ENCODE measurements at regions not wholly inside any gene's neighbourhood (a gene's known extent, or its start where the extent isn't known, plus 50 kb on each side); places are given as distances from the start of the nearest gene placed in this dataset.

DNA sequence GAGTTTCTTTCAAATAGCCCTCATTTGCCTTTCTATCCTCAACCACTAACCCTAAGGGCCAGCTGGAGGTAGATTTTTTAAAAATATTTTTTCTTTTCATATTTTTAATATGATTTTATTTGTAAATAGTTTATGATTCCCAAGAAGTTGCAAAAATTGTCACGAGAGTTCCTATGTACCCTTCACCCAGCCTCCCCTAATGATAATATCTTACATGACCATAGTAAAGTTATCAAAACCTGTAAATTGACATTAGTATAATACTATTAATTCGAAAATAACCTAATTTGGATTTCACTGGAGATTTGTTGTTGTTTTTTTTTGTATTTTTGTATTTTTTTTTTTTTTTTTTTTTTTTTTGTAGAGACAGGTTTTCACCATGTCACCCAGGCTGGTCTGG is 495.5 kb downstream of the MIAT start:
- DNase-seq: no peak

DNA sequence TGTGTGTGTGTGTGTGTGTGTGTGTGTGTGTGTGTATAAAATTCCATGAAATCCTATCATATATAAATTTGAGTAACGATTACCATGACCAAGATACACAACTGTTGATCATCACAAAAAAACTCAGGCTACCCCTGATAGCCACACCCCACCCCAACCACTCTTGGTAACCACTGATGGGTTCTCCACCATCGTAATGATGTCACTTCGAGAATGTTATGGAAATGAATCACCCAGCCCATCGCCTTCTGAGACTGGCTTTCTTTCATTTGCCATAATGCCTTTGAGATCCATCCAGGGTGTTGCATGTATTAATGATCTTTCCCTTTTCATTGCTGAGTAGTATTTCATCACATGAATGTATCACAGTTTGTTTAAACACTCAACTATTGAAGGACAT is 496.0 kb downstream of the MIAT start:
- peak; percentile 31 for DNase-seq

DNA sequence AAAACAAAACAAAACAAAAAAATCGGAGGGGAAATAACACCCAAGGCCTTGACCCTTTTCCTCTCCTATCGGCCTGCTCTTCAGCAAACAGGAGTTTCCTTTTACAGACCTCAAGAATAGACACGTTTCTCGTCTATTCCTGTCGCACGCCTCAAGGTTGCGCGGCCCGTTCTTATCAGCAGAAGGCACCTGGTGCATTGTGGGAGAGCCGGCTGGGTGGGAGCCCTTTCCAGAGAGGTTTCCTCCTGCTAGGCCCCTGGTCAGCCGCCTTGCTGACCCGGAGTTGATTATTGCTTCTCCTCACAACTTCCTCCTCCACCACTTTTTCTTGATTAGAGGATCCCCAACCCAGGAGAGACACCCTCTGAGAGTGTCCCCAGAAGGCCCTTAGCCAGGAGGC is 497.3 kb downstream of the MIAT start:
- DNase-seq: no peak

DNA sequence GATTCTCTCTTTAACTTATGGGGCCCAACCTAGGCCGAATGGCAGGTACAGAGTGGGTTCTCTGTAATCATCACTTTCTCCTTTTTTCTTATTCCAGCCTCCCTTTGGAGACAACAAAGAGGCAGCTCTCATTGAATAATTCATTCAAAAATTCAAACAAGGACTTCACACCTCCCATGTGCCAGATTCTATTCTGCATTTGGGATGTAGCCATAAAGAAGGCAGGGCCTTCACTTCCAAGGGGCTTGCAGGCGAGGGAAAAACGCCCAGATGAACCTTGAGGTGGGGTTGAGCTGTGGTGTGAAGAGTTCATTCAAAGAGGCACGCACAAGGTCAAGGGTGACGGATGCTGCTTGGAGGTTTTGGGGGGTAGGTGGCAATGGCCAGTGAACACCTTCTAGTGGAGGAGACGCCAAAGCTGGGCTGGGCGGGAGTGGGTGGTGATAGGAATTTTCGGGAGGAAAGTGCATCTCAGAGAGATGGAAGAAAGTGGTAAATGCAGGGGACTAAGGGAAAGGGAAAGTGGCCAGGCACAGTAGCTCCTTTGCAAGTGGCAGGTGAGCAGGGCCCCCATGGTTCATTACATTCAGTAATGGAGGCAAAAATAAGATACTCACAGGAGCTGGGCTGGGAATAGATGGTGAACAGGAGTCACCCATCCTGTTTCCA is 499.6 kb downstream of the MIAT start:
- DNase-seq: no peak

DNA sequence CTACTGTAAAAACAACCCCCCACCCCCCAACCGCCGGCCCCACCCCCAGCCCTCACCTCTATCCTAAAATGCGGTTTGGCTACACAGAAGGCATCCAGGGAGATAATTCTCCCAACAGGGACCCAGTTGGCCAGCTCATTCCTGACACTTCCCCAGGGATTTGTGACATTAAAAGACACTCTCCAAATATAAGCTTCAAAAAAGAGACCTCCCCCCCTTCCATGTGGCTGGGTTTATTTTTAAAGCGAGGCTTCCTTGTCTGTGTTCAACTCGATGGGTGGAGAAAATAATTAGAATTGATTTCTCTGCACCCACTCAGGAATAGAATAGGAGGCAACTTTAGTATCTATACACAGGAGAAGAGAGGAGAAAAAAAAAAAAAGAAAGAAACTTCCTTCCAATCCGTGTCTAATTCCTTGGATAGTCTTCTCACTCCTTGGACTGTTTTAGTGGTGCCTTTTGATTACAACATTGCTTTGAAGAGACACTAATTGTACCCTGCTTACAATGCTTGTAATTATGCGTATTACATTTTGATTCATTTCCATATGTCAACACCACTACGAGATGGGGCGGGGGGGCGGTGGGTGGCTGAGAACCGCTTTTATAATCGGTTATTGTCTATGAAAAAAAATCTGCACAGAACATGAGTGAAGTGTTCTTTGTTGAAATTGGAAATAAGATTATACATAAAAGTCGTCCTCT is 500.4 kb downstream of the MIAT start:
- DNase-seq: peak; percentile 31

DNA sequence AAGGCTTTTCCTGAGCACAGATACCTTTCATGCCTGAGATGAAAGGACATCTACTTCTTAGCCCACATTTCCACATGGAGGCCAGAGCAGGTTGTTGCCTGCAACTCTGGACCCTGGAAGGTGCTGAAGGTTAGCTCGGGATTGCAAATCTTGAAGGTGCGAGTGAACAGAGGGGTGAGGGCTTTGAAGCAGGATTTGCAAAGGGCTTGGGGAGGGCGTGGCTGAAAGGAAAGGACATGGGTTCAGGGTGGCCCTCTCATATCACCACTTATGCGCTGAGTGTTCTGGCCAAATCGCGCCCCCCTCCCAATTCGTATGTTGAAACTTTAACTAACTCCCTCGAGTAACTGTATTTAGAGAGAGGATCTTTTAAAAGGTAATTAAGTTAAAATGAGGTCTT is 501.6 kb downstream of the MIAT start:
- no peak for DNase-seq

DNA sequence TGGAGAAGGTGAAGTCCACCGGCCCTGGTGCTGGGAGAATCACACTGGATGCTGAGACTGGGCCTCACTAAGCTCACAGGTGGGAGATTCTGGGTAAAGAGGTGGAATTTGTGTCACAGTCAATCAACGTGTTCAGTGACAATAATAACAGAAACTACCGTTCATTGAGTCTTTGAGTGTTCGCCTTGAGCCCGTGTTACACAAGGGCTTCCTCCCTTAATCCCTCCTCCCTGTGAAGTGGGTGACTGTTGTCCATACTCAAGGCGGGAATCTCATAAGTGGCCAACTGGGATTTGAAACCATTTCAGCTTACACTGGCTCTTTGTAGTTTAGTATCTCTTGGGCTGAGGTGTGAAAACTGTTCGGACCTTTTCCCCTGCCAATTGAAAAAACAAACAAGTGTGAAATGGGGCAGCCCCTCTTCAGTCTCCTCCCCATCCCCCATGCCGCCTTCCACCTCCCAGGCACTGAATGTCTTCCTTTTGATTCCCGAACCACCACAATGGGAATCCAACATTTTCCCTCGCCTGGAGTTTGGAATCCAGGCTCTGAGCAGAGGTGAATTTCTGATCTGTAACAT is 502.4 kb downstream of the MIAT start:
- DNase-seq: no peak

DNA sequence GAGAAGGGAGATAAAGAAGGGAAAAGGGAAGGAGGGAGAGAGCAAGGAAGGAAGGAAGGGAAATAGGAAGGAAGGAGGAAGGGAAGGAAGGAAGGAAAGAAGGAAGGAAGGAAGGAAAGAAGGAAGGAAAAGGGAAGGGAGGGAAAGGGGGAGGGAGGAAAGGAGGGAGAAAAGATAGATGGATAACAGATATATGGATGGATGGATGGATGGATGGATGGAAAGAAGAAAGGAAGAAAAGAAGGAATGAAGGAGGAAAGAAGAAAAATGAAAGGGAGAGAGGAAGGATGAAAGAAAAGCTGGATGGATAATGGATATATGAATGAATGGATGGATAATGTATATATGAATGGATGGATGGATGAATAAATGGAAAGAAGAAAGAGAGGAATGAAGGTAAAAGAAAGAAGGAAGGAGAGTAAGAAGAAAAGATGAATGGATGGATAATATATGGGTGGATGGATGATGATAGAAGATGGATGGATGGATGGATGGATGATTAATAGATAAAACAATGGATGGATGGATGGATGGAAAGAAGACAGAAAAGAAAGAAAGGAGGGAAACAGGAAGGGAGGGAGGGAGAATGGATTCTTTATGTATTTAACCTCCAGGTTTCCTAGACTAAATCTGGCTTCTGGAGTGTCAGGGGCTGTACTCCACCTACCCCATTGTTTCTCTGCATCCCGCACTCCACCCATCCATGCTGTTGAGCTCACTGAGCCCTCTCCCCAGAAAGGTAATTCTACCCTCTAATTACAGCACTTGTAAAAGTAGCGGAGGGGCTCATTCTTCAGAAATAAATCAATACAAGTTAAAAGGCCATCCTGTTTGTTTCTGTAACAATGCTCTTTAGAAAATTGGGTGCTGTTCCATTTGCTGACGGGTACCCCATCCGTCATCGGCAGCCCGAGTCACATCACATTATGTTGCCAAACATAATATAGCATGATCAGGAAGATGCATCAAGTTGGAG is 506.1 kb downstream of the MIAT start:
- DNase-seq: no peak

DNA sequence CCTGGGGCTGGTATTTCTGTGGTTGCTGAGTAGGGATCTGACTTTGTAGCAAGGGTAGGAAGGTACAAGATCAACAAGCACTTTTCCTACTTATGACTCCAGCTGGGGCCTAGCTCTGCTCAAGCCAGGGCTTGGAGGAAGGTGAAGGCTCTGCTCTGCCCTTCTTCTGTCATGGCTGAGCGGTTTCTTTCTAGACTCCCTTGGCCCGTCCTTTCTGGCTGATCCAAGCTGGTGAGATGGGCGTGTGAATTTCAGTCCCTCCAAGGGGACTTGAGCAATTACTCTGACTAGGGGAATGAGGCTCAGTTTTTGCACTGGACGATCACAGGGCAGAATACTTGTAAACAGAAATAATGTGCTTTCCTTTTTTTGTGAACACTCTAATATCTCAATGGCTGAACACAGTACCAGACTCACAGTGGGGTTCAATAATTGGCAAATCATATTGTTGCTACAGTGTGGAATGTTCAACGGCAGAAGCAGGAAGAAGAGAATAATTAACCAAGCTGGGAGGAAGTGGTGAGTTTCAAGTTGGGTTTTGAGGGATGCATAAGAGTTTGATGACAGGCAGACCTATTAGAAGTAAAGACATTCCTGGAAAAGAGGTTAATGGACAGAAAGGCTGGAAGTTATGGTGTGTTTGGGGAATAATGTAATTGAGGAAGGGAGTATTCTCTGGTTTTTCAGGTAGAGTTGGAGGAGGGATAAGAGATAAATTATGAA is 507.6 kb downstream of the MIAT start:
- DNase-seq: no peak

DNA sequence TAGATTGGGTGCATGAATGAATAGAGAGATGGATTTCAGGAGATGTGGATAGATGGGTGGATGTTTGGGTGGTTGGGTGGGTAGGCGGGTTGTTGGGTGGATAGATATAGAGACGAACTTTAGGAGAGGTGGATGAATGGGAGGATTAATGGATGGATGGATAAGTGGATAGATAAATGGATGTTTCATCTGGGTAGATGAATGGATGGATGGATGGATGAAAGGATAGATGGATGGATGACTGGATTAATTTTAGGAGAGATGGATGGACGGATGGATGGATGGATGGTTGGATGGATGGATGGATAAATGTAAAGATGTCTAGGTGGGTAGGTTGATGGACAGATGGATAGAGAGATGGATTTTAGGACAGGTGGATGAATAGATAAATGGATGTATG is 511.3 kb downstream of the MIAT start:
- no peak for DNase-seq

DNA sequence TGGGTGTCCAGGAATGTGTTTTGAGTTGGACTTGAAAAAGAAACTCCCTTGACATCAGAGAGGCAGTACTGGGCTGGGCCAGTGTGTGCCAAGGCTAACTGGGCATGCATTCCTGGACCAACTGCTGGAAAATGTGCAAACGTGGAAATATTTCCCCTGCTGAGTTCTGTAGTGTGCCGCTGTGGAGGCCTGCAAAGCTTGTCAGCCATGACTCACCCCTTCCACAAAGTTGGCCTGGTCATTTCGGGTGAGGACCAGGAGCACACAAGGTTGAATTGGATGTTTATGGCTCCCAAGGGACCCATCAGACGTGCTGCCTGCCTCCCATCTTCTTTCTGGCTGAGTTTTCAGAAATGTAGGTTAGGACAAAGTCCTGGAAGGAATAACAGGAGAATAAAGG is 513.1 kb downstream of the MIAT start:
- DNase-seq: peak; percentile 99

DNA sequence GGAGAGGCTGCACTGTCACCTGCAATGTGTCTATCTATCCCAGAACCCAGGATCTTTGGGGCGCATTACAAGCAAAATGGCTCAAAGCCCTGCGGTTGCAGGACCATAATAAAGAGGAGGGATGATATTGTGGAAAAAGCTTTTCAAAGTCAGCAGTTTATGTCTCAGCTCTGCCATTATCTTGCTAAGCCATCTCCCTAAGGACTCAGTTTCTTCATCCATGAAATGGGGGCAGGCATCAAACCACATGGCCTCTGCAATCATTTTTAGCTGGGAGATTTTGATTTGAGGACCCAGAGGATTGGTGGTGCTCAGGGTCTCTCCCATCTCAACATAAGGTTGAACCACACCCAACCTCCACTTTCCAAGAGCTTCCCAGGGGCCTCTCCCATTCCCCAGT is 513.8 kb downstream of the MIAT start:
- no peak for DNase-seq

DNA sequence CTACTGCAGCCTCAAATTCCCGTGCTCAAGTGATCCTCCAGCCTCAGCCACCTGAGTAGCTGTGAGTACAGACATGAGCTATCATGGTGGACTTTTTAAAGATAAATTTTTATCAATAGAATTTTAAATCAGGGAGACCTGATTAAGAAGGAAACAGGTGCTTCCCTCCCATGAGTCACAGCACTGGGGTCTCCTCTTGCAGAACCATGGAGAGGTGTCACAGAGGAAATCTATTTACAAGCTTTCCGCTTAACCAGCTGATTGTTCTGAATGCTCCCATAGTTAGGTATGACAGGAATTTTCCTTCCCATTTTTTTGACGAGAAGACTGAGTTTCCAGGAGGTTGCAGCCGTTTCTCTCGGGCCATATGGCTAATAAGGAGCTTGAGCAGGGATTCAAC is 516.1 kb downstream of the MIAT start:
- no peak for DNase-seq

DNA sequence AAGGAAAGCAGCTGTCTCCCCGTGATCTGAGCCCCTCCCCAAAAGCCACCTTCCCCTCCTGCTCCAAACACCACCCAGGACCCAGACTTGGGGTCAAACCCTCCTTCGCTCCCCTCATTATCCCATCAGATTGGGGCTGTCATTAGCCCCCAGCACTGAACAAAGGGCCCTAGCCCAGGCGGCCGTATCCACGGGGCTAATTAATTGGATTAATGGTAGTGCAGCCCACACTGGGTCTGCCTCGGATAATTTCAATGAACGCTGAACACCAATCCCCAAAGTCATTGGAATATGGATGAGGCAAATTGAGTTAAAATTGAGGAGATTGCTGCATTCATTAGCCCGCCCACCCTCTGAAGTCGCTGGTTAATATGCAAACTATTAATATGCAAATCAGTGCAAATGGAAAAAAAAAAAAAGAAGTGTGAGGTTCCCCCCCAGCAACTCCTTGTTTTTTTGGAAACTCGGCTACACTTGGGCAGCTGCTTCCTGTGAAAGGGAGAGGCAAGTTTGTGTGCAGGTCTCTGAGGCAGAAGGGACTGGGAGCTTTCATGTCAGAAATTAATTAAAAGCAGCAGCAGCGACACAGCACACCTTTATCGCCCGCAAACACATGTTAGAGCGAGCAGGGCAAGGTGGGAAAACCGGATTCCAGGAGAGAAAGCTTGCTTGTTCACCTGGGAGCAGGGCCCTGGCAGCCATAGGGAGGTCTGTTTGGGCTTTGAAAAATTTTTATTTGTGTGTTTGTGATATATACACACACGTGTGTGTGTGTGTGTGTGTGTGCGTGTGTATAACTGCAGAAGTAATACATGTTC is 517.8 kb downstream of the MIAT start:
- DNase-seq: no peak

DNA sequence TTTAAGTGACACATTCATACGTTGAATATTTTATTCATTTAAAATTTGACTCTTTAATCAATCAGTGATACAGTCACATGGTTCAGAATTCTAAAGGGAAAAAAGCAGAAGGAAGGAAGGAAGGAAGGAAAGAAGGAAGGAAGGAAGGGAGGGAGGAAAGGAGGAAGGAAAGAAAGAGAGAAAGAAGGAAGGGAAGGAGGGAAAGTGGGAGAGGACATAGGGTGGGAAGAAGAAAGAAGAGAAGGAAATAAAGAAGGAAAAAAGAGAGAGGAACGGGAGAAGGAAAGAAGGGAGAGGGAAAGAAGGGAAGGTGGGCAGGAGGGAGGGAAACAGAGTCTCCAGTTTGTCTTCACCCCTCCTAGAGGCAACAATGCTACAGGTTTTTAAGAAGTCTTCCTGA is 518.6 kb downstream of the MIAT start:
- DNase-seq: no peak

DNA sequence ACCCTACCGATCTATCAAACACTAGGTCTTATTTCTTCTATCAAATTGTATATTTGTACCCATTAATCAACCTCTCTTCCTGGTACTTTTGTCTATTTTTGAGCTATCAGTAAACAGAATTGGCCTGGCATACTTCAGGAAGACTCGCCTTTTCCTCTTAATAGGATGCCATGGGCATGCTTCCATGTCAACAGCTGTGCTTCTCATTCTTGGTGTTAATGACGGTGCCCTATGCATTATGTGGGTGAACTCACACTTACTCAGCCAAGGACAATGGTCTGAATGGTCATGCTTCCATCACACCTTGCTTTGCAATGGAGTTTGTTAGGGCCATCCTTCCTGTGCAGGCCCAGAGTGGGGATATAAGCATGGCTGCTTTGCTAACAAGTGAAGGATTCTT is 521.8 kb downstream of the MIAT start:
- DNase-seq: no peak

DNA sequence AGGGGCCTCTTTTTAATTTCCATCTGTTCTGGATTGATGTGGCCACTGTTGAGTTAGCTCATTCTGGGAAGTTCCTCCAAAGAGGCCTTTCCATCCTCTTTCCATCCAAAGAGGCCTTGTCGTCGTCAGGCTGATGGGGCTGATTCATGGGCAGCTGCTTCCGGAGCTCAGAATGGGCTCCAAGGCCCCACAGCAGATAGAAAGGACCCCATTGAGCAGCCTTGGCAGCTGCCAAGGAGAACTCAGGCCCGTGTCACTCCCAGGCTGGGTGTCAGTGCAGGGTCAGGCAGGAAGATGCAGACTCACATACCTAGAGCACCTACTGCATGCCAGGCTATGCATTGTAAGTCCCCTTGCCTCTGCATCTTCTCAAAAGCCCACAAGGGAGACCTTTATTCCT is 524.1 kb downstream of the MIAT start:
- DNase-seq: no peak

DNA sequence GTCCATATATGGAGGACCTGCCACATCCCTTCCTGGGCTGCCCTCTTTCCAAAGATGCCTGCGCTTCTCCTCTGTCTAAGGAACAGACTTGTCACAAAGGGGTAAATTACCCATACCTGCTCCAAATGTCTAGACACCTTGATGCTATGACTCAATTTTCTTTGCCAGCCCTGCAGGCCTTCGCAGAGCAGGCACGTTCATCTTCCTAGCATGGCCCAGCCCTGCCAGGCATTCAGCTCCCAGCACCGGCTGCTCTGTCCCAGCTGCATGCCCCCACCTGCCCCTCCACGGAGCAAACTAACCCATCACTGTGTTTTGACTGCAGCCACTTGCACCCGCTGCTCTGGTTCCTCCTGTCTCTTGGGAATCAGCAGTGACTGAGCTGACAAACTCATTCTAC is 526.1 kb downstream of the MIAT start:
- no peak for DNase-seq

DNA sequence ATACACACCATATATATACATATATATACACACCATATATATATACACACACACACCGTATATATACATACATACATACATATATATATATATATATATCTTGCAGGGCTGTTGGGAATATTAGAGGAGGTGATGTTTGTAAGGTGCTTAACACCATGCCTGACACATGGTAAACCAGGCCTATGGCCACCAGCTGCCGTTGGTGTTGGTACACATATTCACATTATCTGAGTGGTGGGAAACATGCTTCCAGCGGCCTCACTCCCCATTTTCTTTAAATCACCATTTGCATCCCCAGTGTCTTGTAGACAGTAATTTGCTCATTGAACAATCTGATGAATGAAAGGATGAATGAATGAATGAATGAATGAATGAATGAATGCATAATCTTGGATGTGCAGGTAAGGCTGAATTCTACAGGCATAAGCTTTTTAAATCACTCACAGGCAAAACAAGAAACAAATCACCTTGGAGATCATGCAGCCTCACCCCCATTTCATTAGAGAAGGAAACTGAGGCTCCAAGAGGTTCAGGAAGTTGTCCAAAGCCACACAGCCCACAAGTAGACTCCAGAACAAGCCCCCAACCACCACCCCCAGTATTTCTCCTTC is 527.8 kb downstream of the MIAT start:
- no peak for DNase-seq

DNA sequence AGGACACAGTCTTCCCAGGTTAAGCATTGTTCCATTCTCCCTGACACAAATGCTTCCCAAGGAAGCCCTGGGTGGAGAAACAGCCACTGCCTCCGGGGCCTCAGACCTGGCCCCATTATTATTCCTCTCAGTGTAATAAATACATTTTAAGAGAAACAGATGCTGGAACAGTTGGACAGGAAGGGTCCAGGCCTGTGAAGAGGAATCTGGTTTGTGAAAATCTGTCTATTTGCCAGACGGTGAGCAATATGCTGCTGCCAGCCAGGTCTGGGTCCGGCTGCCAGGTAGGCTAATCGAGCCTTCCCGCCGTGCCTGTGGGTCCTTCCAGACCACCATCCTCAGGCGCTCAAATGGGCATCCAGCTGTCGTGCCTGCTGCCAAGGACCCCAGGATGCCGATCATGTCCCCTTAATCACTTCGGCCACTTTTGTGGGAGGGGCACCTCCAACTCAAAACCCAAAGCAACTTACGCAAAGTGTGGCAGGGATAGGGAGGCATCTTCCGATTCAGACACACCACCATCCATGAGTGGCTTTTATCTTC is 528.4 kb downstream of the MIAT start:
- DNase-seq: no peak

DNA sequence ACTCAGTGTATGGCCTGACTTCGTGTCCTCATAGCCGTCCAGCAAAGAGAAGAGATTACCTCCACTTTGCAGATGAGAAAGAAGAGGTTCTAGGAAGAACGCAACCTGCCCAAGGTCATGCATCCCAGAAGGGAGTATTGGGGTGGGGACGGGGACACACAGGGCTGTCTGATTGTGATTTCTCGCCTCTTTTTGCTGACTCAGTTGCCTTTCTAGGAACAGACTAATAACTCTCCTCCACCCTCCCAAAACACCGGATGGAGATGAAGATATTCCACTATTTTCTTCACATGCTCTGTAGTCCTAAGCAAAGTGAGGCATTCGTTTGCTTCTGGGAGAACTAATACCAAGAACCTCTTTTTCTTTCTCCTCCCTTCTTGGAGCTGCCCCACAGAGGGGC is 529.3 kb downstream of the MIAT start:
- no peak for DNase-seq
